Mesendoderm (in vitro differentiated cells): ENCODE measurements at regions not wholly inside any gene's neighbourhood (a gene's known extent, or its start where the extent isn't known, plus 50 kb on each side); places are given as distances from the start of the nearest gene placed in this dataset.

Experiments
- DNase-seq: peaks from one replicate; pipeline ENCODE4 v3.0.0; 2013
- H2AK5ac ChIP-seq: 2 replicates; pipeline ENCODE4 v1.6.1; 2013; ENCODE audit warnings: low read length, inconsistent platforms
- H2BK120ac ChIP-seq: 2 replicates; pipeline ENCODE4 v1.6.1; 2013; ENCODE audit warnings: low read depth, mild to moderate bottlenecking, low read length, moderate library complexity, mixed read lengths
- H2BK15ac ChIP-seq: replicated peaks from 2 replicates; pipeline ENCODE4 v1.6.1; 2013; ENCODE audit warnings: low read depth, mild to moderate bottlenecking, moderate library complexity
- H2BK5ac ChIP-seq: 2 replicates; pipeline ENCODE4 v1.6.1; 2013; ENCODE audit warnings: low read length, inconsistent platforms
- H3K18ac ChIP-seq: 2 replicates; pipeline ENCODE4 v1.6.1; 2013; ENCODE audit warnings: mild to moderate bottlenecking, low read length, mixed read lengths
- H3K23ac ChIP-seq: one replicate; pipeline ENCODE4 v1.6.1; 2013; ENCODE audit warnings: low read length
- H3K27ac ChIP-seq: 2 replicates; pipeline ENCODE4 v1.5.1; 2013; ENCODE audit warnings: low read depth, mild to moderate bottlenecking, inconsistent platforms, low read length, moderate library complexity
- H3K27me3 ChIP-seq: 2 replicates; pipeline ENCODE4 v1.6.1; 2013; ENCODE audit warnings: low read length, control low read depth, mild to moderate bottlenecking, inconsistent platforms; ENCODE audit not compliant: insufficient read depth, poor library complexity
- H3K36me3 ChIP-seq: 2 replicates; pipeline ENCODE4 v1.6.1; 2013; ENCODE audit warnings: low read length, inconsistent platforms; ENCODE audit not compliant: control insufficient read depth, insufficient read depth
- H3K4ac ChIP-seq: one replicate; pipeline ENCODE4 v1.6.1; 2013; ENCODE audit warnings: low read depth, mild to moderate bottlenecking, low read length, moderate library complexity
- H3K4me1 ChIP-seq: 2 replicates; pipeline ENCODE4 v1.6.1; 2013; ENCODE audit warnings: low read depth, low read length, inconsistent platforms; ENCODE audit not compliant: control insufficient read depth
- H3K4me2 ChIP-seq: 2 replicates; pipeline ENCODE4 v1.6.1; 2013; ENCODE audit warnings: low read length
- H3K4me3 ChIP-seq: 2 replicates; pipeline ENCODE4 v1.5.1; 2013; ENCODE audit warnings: mild to moderate bottlenecking, low read length
- H3K56ac ChIP-seq: one replicate; pipeline ENCODE4 v1.6.1; 2013; ENCODE audit warnings: low read length
- H3K79me1 ChIP-seq: 2 replicates; pipeline ENCODE4 v1.6.1; 2013; ENCODE audit warnings: low read length, inconsistent platforms
- H3K79me2 ChIP-seq: 2 replicates; pipeline ENCODE4 v1.6.1; 2013; ENCODE audit warnings: mild to moderate bottlenecking, low read length; ENCODE audit not compliant: control insufficient read depth, insufficient read depth
- H3K9ac ChIP-seq: 2 replicates; pipeline ENCODE4 v1.6.1; 2013; ENCODE audit warnings: low read length, inconsistent platforms
- H4K5ac ChIP-seq: one replicate; pipeline ENCODE4 v1.6.1; 2013; ENCODE audit warnings: low read length
- H4K8ac ChIP-seq: one replicate; pipeline ENCODE4 v1.6.1; 2013; ENCODE audit warnings: low read depth, mild to moderate bottlenecking, control low read depth, low read length, moderate library complexity
- WGBS: extraction: QIAGEN DNeasy Blood & Tissue Kit; methylation state at CpG from one replicate; pipeline ENCODE4 v1.1.7; 2013; ENCODE audit warnings: low lambda C conversion rate, missing lambda C conversion rate; ENCODE audit not compliant: insufficient coverage; ENCODE audit errors: extremely low coverage; 5-methylcytosine and 5-hydroxymethylcytosine counted together

GRCh38 chr1:163537809-163538208 lies 216.1 kb downstream of the NUF2 start:
- peak overlapping the region; percentile 68 for H3K18ac ChIP-seq
- H2BK15ac ChIP-seq: no peak overlapping the region
- H3K4me2 ChIP-seq: no peak overlapping the region
- H2BK120ac ChIP-seq: no peak overlapping the region
- H4K5ac ChIP-seq: no peak overlapping the region
- no peak overlapping the region for H3K27ac ChIP-seq
- peak overlapping the region; percentile 11 for H3K56ac ChIP-seq
- no peak overlapping the region for H3K4me3 ChIP-seq
- no peaks in the 10 kb centered on the region for H3K79me1 ChIP-seq
- H3K4ac ChIP-seq: no peak overlapping the region
- WGBS: no CpG with 5 or more reads among the region's 1 CpG
- peaks cover 1% of the 10 kb centered on the region for H3K4me1 ChIP-seq
- no peak overlapping the region for H2AK5ac ChIP-seq
- H2BK5ac ChIP-seq: no peak overlapping the region
- no peaks in the 10 kb centered on the region for H3K27me3 ChIP-seq
- H4K8ac ChIP-seq: no peak overlapping the region
- no peak overlapping the region for H3K9ac ChIP-seq
- peak; percentile 35 for DNase-seq
- H3K79me2 ChIP-seq: no peaks in the 10 kb centered on the region
- no peak overlapping the region for H3K23ac ChIP-seq
- no peaks in the 10 kb centered on the region for H3K36me3 ChIP-seq

DNA sequence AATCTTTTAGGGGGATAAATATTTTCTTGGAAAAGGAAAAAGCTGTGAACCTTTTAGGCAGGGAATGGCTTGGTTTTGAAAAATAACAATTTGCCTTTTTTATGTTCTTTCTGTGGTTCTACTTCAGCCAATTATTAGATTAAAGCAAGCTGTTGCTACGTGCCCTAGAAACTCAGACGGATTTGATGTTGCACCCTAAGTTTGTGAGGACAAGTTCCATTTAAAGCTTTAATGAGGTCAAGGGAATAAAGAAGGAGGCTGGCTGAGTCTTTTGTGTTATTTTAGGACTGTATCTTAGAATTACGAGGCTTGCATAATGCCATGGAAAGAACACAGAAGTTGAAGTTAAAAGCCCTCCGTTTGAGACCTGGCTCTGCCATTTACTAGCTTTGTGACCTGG lies 216.9 kb downstream of the NUF2 start:
- Histone ChIP-seq H3K4me3 (no peak overlapping the region), H3K56ac (peak overlapping the region; percentile 18), H3K4me1 (peaks cover 1% of the 10 kb centered on the region), H3K27ac (no peak overlapping the region), H3K9ac (no peak overlapping the region), H3K4ac (no peak overlapping the region), H3K79me2 (no peaks in the 10 kb centered on the region), H3K36me3 (no peaks in the 10 kb centered on the region), H2BK5ac (no peak overlapping the region), H2AK5ac (no peak overlapping the region), H4K8ac (peak overlapping the region; percentile 56), H3K4me2 (no peak overlapping the region), H2BK120ac (no peak overlapping the region), H3K18ac (peak overlapping the region; percentile 84), H3K27me3 (no peaks in the 10 kb centered on the region), H3K23ac (no peak overlapping the region), H3K79me1 (no peaks in the 10 kb centered on the region), H2BK15ac (no peak overlapping the region), H4K5ac (no peak overlapping the region)
- no CpG with 5 or more reads among the region's 4 CpGs for WGBS
- no peak for DNase-seq

- Histone ChIP-seq H3K4me3 (no peak overlapping the region), H3K4me2 (no peak overlapping the region), H2AK5ac (no peak overlapping the region), H3K79me1 (no peaks in the 10 kb centered on the region), H2BK120ac (no peak overlapping the region), H3K27me3 (no peaks in the 10 kb centered on the region), H4K8ac (no peak overlapping the region), H2BK5ac (no peak overlapping the region), H3K23ac (no peak overlapping the region), H3K27ac (no peak overlapping the region), H3K56ac (no peak overlapping the region), H3K36me3 (no peaks in the 10 kb centered on the region), H3K4ac (no peak overlapping the region), H2BK15ac (peak overlapping the region; percentile 74), H3K4me1 (peaks cover 1% of the 10 kb centered on the region), H4K5ac (no peak overlapping the region), H3K9ac (no peak overlapping the region), H3K18ac (no peak overlapping the region), H3K79me2 (no peaks in the 10 kb centered on the region)
- DNase-seq: peak; percentile 27
- no CpG with 5 or more reads among the region's 2 CpGs for WGBS
Observed at GRCh38 chr1:163540727-163541126, 219.0 kb downstream of the NUF2 start.

- Histone ChIP-seq H2BK15ac (no peak overlapping the region), H3K9ac (no peak overlapping the region), H2BK5ac (no peak overlapping the region), H3K4ac (no peak overlapping the region), H2BK120ac (no peak overlapping the region), H3K36me3 (no peaks in the 10 kb centered on the region), H2AK5ac (no peak overlapping the region), H3K79me1 (no peaks in the 10 kb centered on the region), H4K5ac (no peak overlapping the region), H3K56ac (no peak overlapping the region), H3K4me1 (no peaks in the 10 kb centered on the region), H3K23ac (no peak overlapping the region), H3K4me3 (no peak overlapping the region), H3K4me2 (no peak overlapping the region), H3K79me2 (no peaks in the 10 kb centered on the region), H4K8ac (no peak overlapping the region), H3K27ac (no peak overlapping the region), H3K27me3 (no peaks in the 10 kb centered on the region), H3K18ac (no peak overlapping the region)
- WGBS: no CpG with 5 or more reads among the region's 3 CpGs
- DNase-seq: no peak
Observed at GRCh38 chr1:163544441-163544840, 222.7 kb downstream of the NUF2 start.

DNA sequence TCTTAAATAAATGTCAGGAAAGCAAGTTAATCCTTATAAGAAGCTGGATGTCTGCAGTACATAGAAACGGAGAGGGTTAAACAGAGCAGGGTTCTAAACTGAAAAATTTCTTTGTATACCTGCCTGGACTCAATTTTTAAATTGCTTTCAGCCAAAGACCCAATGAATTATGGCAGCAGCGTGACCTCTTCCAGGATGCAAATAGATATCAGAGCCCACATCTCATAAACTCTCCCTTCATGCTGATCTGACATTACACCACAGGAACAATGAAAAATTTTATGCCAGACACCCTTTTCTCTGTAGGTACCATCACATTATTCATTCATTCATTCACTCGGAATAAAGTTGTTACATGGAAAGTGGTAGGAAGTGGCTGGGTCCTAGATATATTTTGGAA lies 236.4 kb downstream of the NUF2 start:
- WGBS: no CpG with 5 or more reads among the region's 3 CpGs
- H3K4me3 ChIP-seq: no peak overlapping the region
- H3K27me3 ChIP-seq: no peaks in the 10 kb centered on the region
- H3K79me1 ChIP-seq: no peaks in the 10 kb centered on the region
- no peak overlapping the region for H2BK120ac ChIP-seq
- DNase-seq: no peak
- H3K9ac ChIP-seq: no peak overlapping the region
- H3K4me1 ChIP-seq: peaks cover 7% of the 10 kb centered on the region
- H3K18ac ChIP-seq: peak overlapping the region; percentile 80
- no peak overlapping the region for H2AK5ac ChIP-seq
- H3K36me3 ChIP-seq: no peaks in the 10 kb centered on the region
- no peak overlapping the region for H3K4ac ChIP-seq
- H2BK5ac ChIP-seq: no peak overlapping the region
- peak overlapping the region; percentile 74 for H2BK15ac ChIP-seq
- H3K79me2 ChIP-seq: no peaks in the 10 kb centered on the region
- no peak overlapping the region for H3K4me2 ChIP-seq
- no peak overlapping the region for H3K23ac ChIP-seq
- H3K27ac ChIP-seq: no peak overlapping the region
- H4K8ac ChIP-seq: no peak overlapping the region
- H3K56ac ChIP-seq: peak overlapping the region; percentile 6
- no peak overlapping the region for H4K5ac ChIP-seq

DNA sequence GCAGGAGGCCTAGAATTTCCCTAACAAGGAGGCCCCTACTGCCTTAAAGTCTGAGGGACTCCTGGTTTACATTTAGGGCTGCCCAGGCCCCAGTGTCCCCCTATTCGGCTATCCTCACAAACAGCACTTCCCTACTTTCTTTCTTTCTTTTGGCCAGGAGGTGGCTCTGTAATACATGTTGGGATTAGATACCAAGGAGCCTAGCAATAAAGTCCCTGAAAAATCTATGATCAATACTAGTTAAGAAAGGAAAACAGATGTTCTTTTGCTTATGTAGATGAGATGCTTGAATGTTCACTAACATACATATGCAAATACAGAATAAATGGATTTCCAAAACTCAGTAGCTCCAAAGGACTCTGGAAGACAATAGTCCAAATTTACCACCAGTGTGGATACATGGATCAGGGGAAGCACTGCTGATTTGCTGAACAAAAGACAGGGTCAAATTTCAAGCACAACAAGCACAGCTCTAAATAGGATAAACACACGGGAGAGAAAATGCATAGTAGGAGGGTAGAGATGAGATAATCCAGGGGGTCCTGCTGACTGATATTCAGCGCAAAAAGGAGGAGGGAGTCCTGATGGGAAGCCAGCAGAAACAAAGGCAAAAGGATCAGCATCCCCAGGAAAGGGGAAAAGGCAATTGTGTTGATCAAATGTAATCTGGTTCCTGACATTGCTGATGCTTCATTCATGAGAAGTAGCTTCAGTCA lies 240.0 kb downstream of the NUF2 start:
- H3K9ac ChIP-seq: peak overlapping the region; percentile 35
- no peak overlapping the region for H3K4ac ChIP-seq
- H3K4me2 ChIP-seq: no peak overlapping the region
- H2BK15ac ChIP-seq: no peak overlapping the region
- H3K27me3 ChIP-seq: no peaks in the 10 kb centered on the region
- peak overlapping the region; percentile 89 for H2BK120ac ChIP-seq
- WGBS: no CpG with 5 or more reads among the region's 3 CpGs
- peak overlapping the region; percentile 75 for H3K56ac ChIP-seq
- H3K23ac ChIP-seq: no peak overlapping the region
- peak overlapping the region; percentile 61 for H3K27ac ChIP-seq
- DNase-seq: peak; percentile 97
- H4K5ac ChIP-seq: no peak overlapping the region
- H4K8ac ChIP-seq: no peak overlapping the region
- no peaks in the 10 kb centered on the region for H3K36me3 ChIP-seq
- H3K18ac ChIP-seq: peak overlapping the region; percentile 91
- H3K4me1 ChIP-seq: peaks cover 9% of the 10 kb centered on the region
- no peaks in the 10 kb centered on the region for H3K79me1 ChIP-seq
- H2AK5ac ChIP-seq: no peak overlapping the region
- H3K79me2 ChIP-seq: no peaks in the 10 kb centered on the region
- H2BK5ac ChIP-seq: peak overlapping the region; percentile 71
- no peak overlapping the region for H3K4me3 ChIP-seq
